A673 (cell line): ENCODE measurements at regions not wholly inside any gene's neighbourhood (a gene's known extent, or its start where the extent isn't known, plus 50 kb on each side); places are given as distances from the start of the nearest gene placed in this dataset.

Experiments
- EZH2 ChIP-seq: fragments of 200-600 bp; sonication (generic); IDR thresholded peaks from 2 replicates; pipeline ENCODE4 v1.6.1; 2017; ENCODE audit warnings: borderline replicate concordance, low read depth, mild to moderate bottlenecking, mixed read lengths, antibody characterized with exemption, low read length; ENCODE audit not compliant: poor library complexity, severe bottlenecking
- TF ChIP-seq, protein P1 (sequence below): fragments of 300-800, 200-600 bp; sonication (generic); conservative IDR thresholded peaks from 2 replicates; pipeline ENCODE4 v1.5.1; 2017; ENCODE audit warnings: low read depth, mild to moderate bottlenecking, antibody characterized with exemption, low read length, moderate library complexity, mixed read lengths

DNA sequence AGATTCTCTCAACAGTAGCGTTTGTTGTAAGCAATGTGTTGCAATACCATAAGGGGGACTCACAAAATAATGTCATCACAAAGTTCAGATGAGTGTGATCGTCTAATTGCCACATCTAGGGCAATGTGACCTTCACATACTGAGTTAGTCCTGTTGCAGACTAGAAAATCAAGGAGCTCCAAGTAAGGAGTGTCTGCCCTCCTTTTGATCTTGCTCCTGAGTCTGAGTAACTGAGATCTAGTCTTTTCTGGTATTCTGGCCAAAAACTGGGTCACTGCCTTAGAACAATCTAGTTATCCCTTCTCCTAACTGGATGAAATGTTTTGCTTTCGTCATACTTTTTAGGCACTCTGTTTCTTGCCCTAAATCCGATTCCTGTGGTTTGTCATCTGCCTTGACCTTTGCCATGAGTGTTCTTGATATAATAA is 712.1 kb downstream of the CDH11 start:
- TF ChIP-seq, protein P1, sequence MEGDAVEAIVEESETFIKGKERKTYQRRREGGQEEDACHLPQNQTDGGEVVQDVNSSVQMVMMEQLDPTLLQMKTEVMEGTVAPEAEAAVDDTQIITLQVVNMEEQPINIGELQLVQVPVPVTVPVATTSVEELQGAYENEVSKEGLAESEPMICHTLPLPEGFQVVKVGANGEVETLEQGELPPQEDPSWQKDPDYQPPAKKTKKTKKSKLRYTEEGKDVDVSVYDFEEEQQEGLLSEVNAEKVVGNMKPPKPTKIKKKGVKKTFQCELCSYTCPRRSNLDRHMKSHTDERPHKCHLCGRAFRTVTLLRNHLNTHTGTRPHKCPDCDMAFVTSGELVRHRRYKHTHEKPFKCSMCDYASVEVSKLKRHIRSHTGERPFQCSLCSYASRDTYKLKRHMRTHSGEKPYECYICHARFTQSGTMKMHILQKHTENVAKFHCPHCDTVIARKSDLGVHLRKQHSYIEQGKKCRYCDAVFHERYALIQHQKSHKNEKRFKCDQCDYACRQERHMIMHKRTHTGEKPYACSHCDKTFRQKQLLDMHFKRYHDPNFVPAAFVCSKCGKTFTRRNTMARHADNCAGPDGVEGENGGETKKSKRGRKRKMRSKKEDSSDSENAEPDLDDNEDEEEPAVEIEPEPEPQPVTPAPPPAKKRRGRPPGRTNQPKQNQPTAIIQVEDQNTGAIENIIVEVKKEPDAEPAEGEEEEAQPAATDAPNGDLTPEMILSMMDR, result no peak
- TF ChIP-seq EZH2, result no peak
